NB4 (cell line): ENCODE measurements at regions not wholly inside any gene's neighbourhood (a gene's known extent, or its start where the extent isn't known, plus 50 kb on each side); places are given as distances from the start of the nearest gene placed in this dataset.
"Not testable (repeated sequence)": the region's sequence is repeated elsewhere in the genome, so short reads cannot be mapped to it uniquely, and the experiment has no call there.

Source experiments
- DNase-seq: peaks from one replicate; pipeline ENCODE4 v3.0.0; 2010; ENCODE audit warnings: low read depth
- H3K4me3 ChIP-seq: one replicate; pipeline ENCODE4 v1.5.1; 2011; ENCODE audit warnings: mild to moderate bottlenecking, low read depth, low read length, moderate library complexity
- CTCF ChIP-seq: IDR thresholded peaks from one replicate; pipeline ENCODE4 v1.5.1; 2012; ENCODE audit warnings: low read depth, low read length
- MYC ChIP-seq: IDR thresholded peaks from 2 replicates; pipeline ENCODE4 v1.6.1; 2011; ENCODE audit warnings: low read depth, low read length
- POLR2A ChIP-seq: IDR thresholded peaks from 2 replicates; pipeline ENCODE4 v1.6.1; 2011; ENCODE audit warnings: mild to moderate bottlenecking; ENCODE audit not compliant: insufficient read length; ENCODE audit errors: extremely low read depth
- TF ChIP-seq, protein P1 (sequence below): IDR thresholded peaks from 2 replicates; pipeline ENCODE4 v1.6.1; 2011; ENCODE audit warnings: low read depth, low read length

DNA sequence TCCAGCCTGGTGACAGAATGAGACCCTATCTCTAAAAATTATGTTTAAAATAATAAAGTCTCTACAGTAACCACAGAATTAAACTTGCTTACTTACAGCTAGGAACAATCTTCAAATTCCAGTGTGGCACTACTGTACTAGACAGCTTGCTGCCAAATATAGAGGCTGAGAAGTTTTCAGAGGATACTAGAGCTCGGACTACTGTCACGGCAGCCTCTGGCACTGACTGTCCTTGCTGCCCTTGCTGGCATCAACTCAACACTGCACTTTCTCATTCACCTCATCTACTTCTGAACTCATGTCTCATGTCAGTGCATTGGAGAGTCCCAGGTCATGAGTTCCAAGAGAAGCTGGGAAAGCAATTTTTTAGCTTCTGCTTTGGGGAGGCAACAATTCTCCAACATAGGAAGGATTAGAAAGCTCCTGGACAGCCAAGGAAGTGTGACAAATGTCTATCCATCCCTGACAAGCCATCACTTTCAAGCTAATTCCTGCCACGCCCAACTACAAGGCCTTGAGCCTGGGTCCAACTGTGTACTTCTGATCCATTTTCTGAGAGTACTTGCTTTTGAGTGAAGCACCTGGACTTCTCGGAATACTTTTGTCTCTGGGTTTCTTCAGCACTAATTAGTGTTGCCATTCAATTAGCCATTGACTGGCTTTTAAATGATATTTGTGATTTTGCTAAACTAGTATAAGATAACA is 98.6 kb upstream of the NR3C2 start:
- TF ChIP-seq MYC: no peak
- no peak for TF ChIP-seq CTCF
- no peak for TF ChIP-seq POLR2A
- TF ChIP-seq, protein P1, sequence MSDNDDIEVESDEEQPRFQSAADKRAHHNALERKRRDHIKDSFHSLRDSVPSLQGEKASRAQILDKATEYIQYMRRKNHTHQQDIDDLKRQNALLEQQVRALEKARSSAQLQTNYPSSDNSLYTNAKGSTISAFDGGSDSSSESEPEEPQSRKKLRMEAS: no peak
- no peak overlapping the region for H3K4me3 ChIP-seq
- no peak for DNase-seq

DNA sequence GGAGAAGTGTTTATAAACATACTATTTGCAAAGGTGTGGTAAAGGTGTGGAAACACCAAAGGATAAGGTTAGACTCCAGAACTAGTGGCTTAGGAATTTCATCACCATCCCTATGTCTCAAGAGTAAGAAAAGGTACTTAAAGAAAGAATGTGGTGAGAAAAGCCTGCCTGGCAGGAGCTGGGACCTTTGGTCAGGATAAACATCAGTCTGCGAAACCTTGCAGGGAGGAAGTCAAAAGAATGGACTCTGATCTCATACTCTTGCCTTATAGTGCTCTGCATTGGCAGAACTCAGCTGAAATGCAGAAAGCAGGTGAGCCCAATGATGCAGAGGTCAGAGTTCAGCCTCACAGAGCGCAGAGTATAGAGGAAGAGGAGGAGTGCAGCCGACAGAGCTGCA is 97.2 kb upstream of the NR3C2 start:
- TF ChIP-seq CTCF (no peak), POLR2A (no peak), MYC (no peak)
- TF ChIP-seq, protein P1: no peak
- H3K4me3 ChIP-seq: no peak overlapping the region
- no peak for DNase-seq

DNA sequence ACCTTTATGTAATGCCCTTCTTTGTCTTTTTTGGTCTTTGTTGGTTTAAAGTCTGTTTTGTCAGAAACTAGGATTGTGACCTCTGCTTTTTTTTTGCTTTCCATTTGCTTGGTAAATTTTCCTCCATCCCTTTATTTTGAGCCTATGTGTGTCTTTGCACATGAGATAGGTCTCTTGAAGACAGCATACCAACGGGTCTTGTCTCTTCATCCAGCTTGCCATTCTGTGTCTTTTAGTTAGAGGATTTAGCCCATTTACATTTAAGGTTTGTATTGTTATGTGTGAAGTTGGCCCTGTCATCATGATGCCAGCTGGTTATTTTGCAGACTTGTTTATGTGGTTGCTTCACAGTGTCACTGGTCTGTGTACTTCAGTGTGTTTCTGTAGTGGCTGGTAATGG is 91.6 kb upstream of the NR3C2 start:
- not testable (repeated sequence) for H3K4me3 ChIP-seq, DNase-seq

DNA sequence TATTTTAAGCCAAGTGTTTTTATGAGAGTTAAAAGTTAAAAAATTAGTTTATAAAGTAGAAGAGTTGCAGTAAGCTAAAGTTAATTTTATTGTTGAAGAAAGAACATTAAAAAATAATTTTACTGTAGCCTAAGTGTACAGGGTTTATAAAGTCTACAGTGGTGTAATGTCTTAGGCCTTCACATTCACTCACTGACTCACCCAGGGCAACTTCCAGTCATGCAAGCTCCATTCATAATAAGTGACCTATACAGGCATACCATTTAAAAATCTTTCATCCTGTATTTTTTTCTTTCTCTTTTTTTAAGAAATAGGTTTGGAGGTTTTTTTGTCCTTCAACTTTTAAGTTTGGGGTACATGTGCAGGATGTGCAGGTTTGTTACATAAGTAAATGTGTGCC is 87.9 kb upstream of the NR3C2 start:
- TF ChIP-seq, protein P1: no peak
- TF ChIP-seq MYC: no peak
- DNase-seq: no peak
- no peak overlapping the region for H3K4me3 ChIP-seq

DNA sequence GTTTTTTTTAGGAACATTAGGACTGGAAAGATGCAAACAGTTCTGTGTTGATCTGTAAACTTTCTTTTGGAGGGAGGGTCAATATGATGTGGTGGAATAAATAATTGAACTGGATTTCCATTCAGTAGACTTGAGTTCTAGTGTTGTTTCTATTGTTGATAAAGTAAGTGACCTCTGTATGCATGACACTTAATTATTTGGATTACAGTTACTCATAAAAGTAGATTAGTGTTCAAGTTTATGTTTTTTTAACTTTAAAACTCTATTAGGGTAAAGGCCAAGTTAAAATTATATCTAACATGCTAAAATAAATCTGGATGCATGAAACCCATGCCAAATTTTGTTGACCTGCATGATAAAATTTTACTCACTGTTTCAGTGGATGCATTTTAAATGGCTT is 85.4 kb upstream of the NR3C2 start:
- TF ChIP-seq, protein P1: no peak
- TF ChIP-seq MYC (no peak), CTCF (no peak), POLR2A (no peak)
- DNase-seq: no peak
- no peak overlapping the region for H3K4me3 ChIP-seq

GRCh38 chr4:148522995-148523394 is 80.8 kb upstream of the NR3C2 start:
- no peak overlapping the region for H3K4me3 ChIP-seq
- TF ChIP-seq POLR2A: no peak
- TF ChIP-seq CTCF: no peak
- TF ChIP-seq, protein P1: no peak
- TF ChIP-seq MYC: no peak
- DNase-seq: no peak

GRCh38 chr4:148515248-148515647 is 73.0 kb upstream of the NR3C2 start:
- TF ChIP-seq, protein P1: no peak
- TF ChIP-seq CTCF (no peak), MYC (no peak), POLR2A (no peak)
- H3K4me3 ChIP-seq: no peak overlapping the region
- no peak for DNase-seq
